H9 (cell line): ENCODE measurements at regions not wholly inside any gene's neighbourhood (a gene's known extent, or its start where the extent isn't known, plus 50 kb on each side); places are given as distances from the start of the nearest gene placed in this dataset.

Source experiments
- DNase-seq: peaks from one replicate; pipeline ENCODE4 v3.0.0-alpha.2; 2017
- H2AFZ ChIP-seq: one replicate; pipeline ENCODE4 v1.6.1; 2013; ENCODE audit warnings: mild to moderate bottlenecking, low read length, control low read depth, moderate library complexity
- H2AK5ac ChIP-seq: 2 replicates; pipeline ENCODE4 v1.6.1; 2013; ENCODE audit warnings: low read length, control low read depth, mixed read lengths; ENCODE audit not compliant: insufficient read length
- H2BK120ac ChIP-seq: one replicate; pipeline ENCODE4 v1.6.1; 2013; ENCODE audit warnings: low read depth, mild to moderate bottlenecking, low read length, control low read depth, inconsistent platforms; ENCODE audit not compliant: poor library complexity, severe bottlenecking
- H2BK12ac ChIP-seq: 2 replicates; pipeline ENCODE4 v1.6.1; 2013; ENCODE audit warnings: low read length, control low read depth, mixed read lengths, low read depth; ENCODE audit not compliant: insufficient read length
- H2BK15ac ChIP-seq: 2 replicates; pipeline ENCODE4 v1.6.1; 2013; ENCODE audit warnings: low read depth, low read length, control low read depth
- H2BK20ac ChIP-seq: one replicate; pipeline ENCODE4 v1.6.1; 2013; ENCODE audit warnings: low read depth, mild to moderate bottlenecking, low read length, control low read depth, inconsistent platforms; ENCODE audit not compliant: poor library complexity, severe bottlenecking
- H2BK5ac ChIP-seq: 2 replicates; pipeline ENCODE4 v1.6.1; 2013; ENCODE audit warnings: low read length, control low read depth, mixed read lengths; ENCODE audit not compliant: insufficient read length
- H3K14ac ChIP-seq: 2 replicates; pipeline ENCODE4 v1.6.1; 2013; ENCODE audit warnings: low read length, control low read depth; ENCODE audit not compliant: insufficient read depth
- H3K18ac ChIP-seq: 2 replicates; pipeline ENCODE4 v1.6.1; 2013; ENCODE audit warnings: low read depth, mild to moderate bottlenecking, mixed read lengths, low read length, control low read depth; ENCODE audit not compliant: insufficient read length
- H3K23ac ChIP-seq: 2 replicates; pipeline ENCODE4 v1.6.1; 2013; ENCODE audit warnings: low read length, control low read depth, mixed read lengths, low read depth; ENCODE audit not compliant: insufficient read length
- H3K23me2 ChIP-seq: 2 replicates; pipeline ENCODE4 v1.6.1; 2013; ENCODE audit warnings: low read depth, mild to moderate bottlenecking, mixed read lengths, low read length, control low read depth; ENCODE audit not compliant: insufficient read length, poor library complexity, severe bottlenecking
- H3K27ac ChIP-seq: 2 replicates; pipeline ENCODE4 v1.5.1; 2013; ENCODE audit warnings: low read length, control low read depth, mixed read lengths, low read depth; ENCODE audit not compliant: insufficient read length
- H3K27me3 ChIP-seq: 2 replicates; pipeline ENCODE4 v1.6.1; 2013; ENCODE audit warnings: low read length, control low read depth, inconsistent platforms; ENCODE audit not compliant: insufficient read depth
- H3K4ac ChIP-seq: 2 replicates; pipeline ENCODE4 v1.6.1; 2013; ENCODE audit warnings: low read depth, mild to moderate bottlenecking, control low read depth, inconsistent platforms, low read length, moderate library complexity
- H3K4me1 ChIP-seq: 2 replicates; pipeline ENCODE4 v1.6.1; 2013; ENCODE audit warnings: low read length, control low read depth, inconsistent platforms; ENCODE audit not compliant: insufficient read depth
- H3K4me2 ChIP-seq: 2 replicates; pipeline ENCODE4 v1.6.1; 2013; ENCODE audit warnings: low read length, control low read depth, mixed read lengths; ENCODE audit not compliant: insufficient read length, insufficient read depth
- H3K56ac ChIP-seq: 2 replicates; pipeline ENCODE4 v1.6.1; 2013; ENCODE audit warnings: low read depth, mild to moderate bottlenecking, mixed read lengths, low read length, control low read depth; ENCODE audit not compliant: insufficient read length
- H3K79me1 ChIP-seq: 2 replicates; pipeline ENCODE4 v1.6.1; 2013; ENCODE audit warnings: low read depth, mild to moderate bottlenecking, moderate library complexity, low read length, control low read depth, inconsistent platforms; ENCODE audit not compliant: insufficient read depth, poor library complexity, severe bottlenecking
- H3K79me2 ChIP-seq: 2 replicates; pipeline ENCODE4 v1.6.1; 2013; ENCODE audit warnings: low read length, control low read depth, inconsistent platforms; ENCODE audit not compliant: insufficient read depth
- H3K9ac ChIP-seq: 2 replicates; pipeline ENCODE4 v1.6.1; 2013; ENCODE audit warnings: low read length, control low read depth, mixed read lengths; ENCODE audit not compliant: insufficient read length; ENCODE audit errors: extremely low read depth
- H3K9me3 ChIP-seq: one replicate; pipeline ENCODE4 v1.6.1; 2013; ENCODE audit warnings: low read depth, low read length, inconsistent platforms; ENCODE audit not compliant: control insufficient read depth
- H3T11ph ChIP-seq: one replicate; pipeline ENCODE4 v1.6.1; 2013; ENCODE audit warnings: mild to moderate bottlenecking, low read length, control low read depth, inconsistent platforms
- H4K20me1 ChIP-seq: one replicate; pipeline ENCODE4 v1.6.1; 2013; ENCODE audit not compliant: control insufficient read depth, insufficient read length, insufficient read depth
- H4K5ac ChIP-seq: 2 replicates; pipeline ENCODE4 v1.6.1; 2013; ENCODE audit warnings: low read depth, mild to moderate bottlenecking, mixed read lengths, low read length, control low read depth; ENCODE audit not compliant: insufficient read length
- H4K8ac ChIP-seq: replicated peaks from 2 replicates; pipeline ENCODE4 v1.6.1; 2013; ENCODE audit warnings: low read length, control low read depth, mixed read lengths, low read depth; ENCODE audit not compliant: insufficient read length
- H4K91ac ChIP-seq: 2 replicates; pipeline ENCODE4 v1.6.1; 2013; ENCODE audit warnings: low read depth, mild to moderate bottlenecking, moderate library complexity, mixed read lengths, low read length, control low read depth; ENCODE audit not compliant: insufficient read length
- H3K27ac Mint-ChIP-seq, 3 experiments: 2 replicates in 2 of 3; 3 replicates in 1 of 3; pipeline ENCODE4 v1.8.0; 2020 to 2021; ENCODE audit warnings: mixed read lengths in 3 of 3, mild to moderate bottlenecking in 1 of 3, moderate library complexity in 1 of 3
- H3K27me3 Mint-ChIP-seq: 2 replicates; pipeline ENCODE4 v1.8.0; 2021; ENCODE audit warnings: low read depth, mild to moderate bottlenecking, moderate library complexity, mixed read lengths
- H3K36me3 Mint-ChIP-seq, 3 experiments: 2 replicates in 2 of 3; 3 replicates in 1 of 3; pipeline ENCODE4 v1.8.0; 2020 to 2021; ENCODE audit warnings: low read depth in 3 of 3, mixed read lengths in 3 of 3; ENCODE audit not compliant: insufficient read depth in 1 of 3
- H3K4me1 Mint-ChIP-seq, 2 experiments: 2 replicates each; pipeline ENCODE4 v1.8.0; 2020; ENCODE audit warnings: mixed read lengths in 2 of 2
- H3K4me3 Mint-ChIP-seq, 2 experiments: 2 replicates in 1 of 2; 3 replicates in 1 of 2; pipeline ENCODE4 v1.8.0; 2020 to 2021; ENCODE audit warnings: mild to moderate bottlenecking in 2 of 2, mixed read lengths in 2 of 2, moderate library complexity in 1 of 2
- H3K9me3 Mint-ChIP-seq, 2 experiments: 2 replicates in 1 of 2; 3 replicates in 1 of 2; pipeline ENCODE4 v1.8.0; 2020; ENCODE audit warnings: mild to moderate bottlenecking in 2 of 2, mixed read lengths in 2 of 2, moderate library complexity in 1 of 2
- CTCF ChIP-seq: fragments of 200-600 bp; sonication (generic); conservative IDR thresholded peaks from 3 replicates; pipeline ENCODE4 v1.8.0; 2021; ENCODE audit warnings: antibody characterized with exemption, mild to moderate bottlenecking
- WGBS: extraction: QIAGEN DNeasy Blood & Tissue Kit; methylation state at CpG from one replicate; pipeline ENCODE4 v1.1.7; 2013; ENCODE audit warnings: missing lambda C conversion rate, low lambda C conversion rate, mixed read lengths; ENCODE audit not compliant: insufficient read length; ENCODE audit errors: extremely low coverage; 5-methylcytosine and 5-hydroxymethylcytosine counted together

GRCh38 chr3:54065586-54065985, 56.8 kb upstream of the CACNA2D3 start:
- DNase-seq, result no peak
- Histone ChIP-seq H4K91ac (no peak overlapping the region), H3K9me3 (peaks cover 11% of the 10 kb centered on the region), H2AK5ac (no peak overlapping the region), H3K18ac (no peak overlapping the region), H3K4ac (no peak overlapping the region), H2BK15ac (no peak overlapping the region), H3K79me2 (no peaks in the 10 kb centered on the region), H4K20me1 (no peaks in the 10 kb centered on the region), H3K4me1 (no peaks in the 10 kb centered on the region), H3K56ac (no peak overlapping the region), H2BK5ac (no peak overlapping the region), H2BK12ac (no peak overlapping the region), H3K27ac (no peak overlapping the region), H3K23ac (no peak overlapping the region), H4K5ac (no peak overlapping the region), H3K4me2 (no peak overlapping the region), H3K23me2 (no peaks in the 10 kb centered on the region), H4K8ac (no peak overlapping the region), H3K14ac (no peak overlapping the region), H3K79me1 (no peaks in the 10 kb centered on the region), H3K27me3 (no peaks in the 10 kb centered on the region), H2AFZ (no peak overlapping the region), H3T11ph (no peak overlapping the region), H2BK20ac (no peak overlapping the region), H2BK120ac (no peak overlapping the region), H3K9ac (no peak overlapping the region)
- Mint-ChIP-seq H3K36me3 (peaks cover 3 to 10% (median 9%) of the 10 kb centered on the region in 3 experiments), H3K4me1 (peaks cover 0 to 3% of the 10 kb centered on the region in 2 experiments; a peak in 2 of 4 replicates), H3K27me3 (no peaks in the 10 kb centered on the region), H3K4me3 (no peak overlapping the region), H3K9me3 (peaks cover 9% of the 10 kb centered on the region in 2 experiments), H3K27ac (no peak overlapping the region)
- no CpG with 5 or more reads among the region's 4 CpGs for WGBS
- no peak for TF ChIP-seq CTCF
